ENCODE measurements at regions not wholly inside any gene's neighbourhood (a gene's known extent, or its start where the extent isn't known, plus 50 kb on each side); places are given as distances from the start of the nearest gene placed in this dataset.
A peak's percentile ranks its signal among the peaks of the same experiment; 100 is the strongest.
"Not testable (repeated sequence)": the region's sequence is repeated elsewhere in the genome, so short reads cannot be mapped to it uniquely, and the experiment has no call there.

GRCh38 chr6:125643967-125644661 is 105.3 kb upstream of the HEY2 start:
- peak; percentile 76 for ATAC-seq
- TF ChIP-seq L3MBTL2 (IDR thresholded peaks at IDR 0.05) (peak; percentile 81), HBP1 (CRISPR knock-in tag; IDR thresholded peaks at IDR 0.05) (0 out of 2 replicates have a peak, but pooled peaks have one; percentile 3), CXXC5 (CRISPR knock-in tag; IDR thresholded peaks at IDR 0.05) (peak; percentile 48), HMGN3 (IDR thresholded peaks at IDR 0.05; ENCODE audit: borderline replicate concordance, extremely low read depth, insufficient read length, low read depth, low read length) (peak; percentile 29), TOE1 (IDR thresholded peaks at IDR 0.05; ENCODE audit: borderline replicate concordance) (0 out of 2 replicates have a peak, but pooled peaks have one; percentile 29), MGA (IDR thresholded peaks at IDR 0.05) (peak; percentile 82), TAF9B (IDR thresholded peaks at IDR 0.05; ENCODE audit: partially characterized antibody) (peak; percentile 22), SUPT5H (IDR thresholded peaks at IDR 0.05) (0 out of 2 replicates have a peak, but pooled peaks have one; percentile 31)
- TF ChIP-seq TOE1 (CRISPR knock-in tag; IDR thresholded peaks at IDR 0.05; ENCODE audit: borderline replicate concordance, low read depth): not testable (repeated sequence)

More at GRCh38 chr6:125643967-125644661, 105.3 kb upstream of the HEY2 start:
- H3K27me3 ChIP-seq (ENCODE audit: control insufficient read depth in 2 of 2, insufficient read depth in 2 of 2, low read length in 2 of 2); H3K36me3 ChIP-seq (ENCODE audit: control insufficient read depth, insufficient read depth, low read length); in situ Hi-C loops (cut with MboI); FAIRE-seq; H3K9me3 ChIP-seq (replicated peaks; ENCODE audit: control insufficient read depth, insufficient read depth, low read depth, low read length); BruUV-seq (replicated peaks); CTCF ChIA-PET (ENCODE audit: low intra/inter-chr PET ratio); H3K9me1 ChIP-seq (ENCODE audit: control insufficient read depth, insufficient read depth, low read length); H3K4me1 ChIP-seq (replicated peaks in 1 of 2; ENCODE audit: control insufficient read depth in 2 of 2, insufficient read depth in 2 of 2, low read length in 2 of 2); H3K79me2 ChIP-seq (ENCODE audit: control insufficient read depth, insufficient read depth, low read length); H4K20me1 ChIP-seq (replicated peaks; ENCODE audit: control insufficient read depth, insufficient read depth, low read length): not testable (repeated sequence)
- H3K27ac ChIP-seq (ENCODE audit: extremely low read depth, low read depth, low read length): peak overlapping the region; percentile 52
- intact Hi-C loops (cut with micrococcal nuclease): loop anchor here (10.0 kb wide), 1 partner anchor 341 kb away; the partner anchor contains the start of gene TRMT11
- H3K9ac ChIP-seq (ENCODE audit: insufficient read depth in 1 of 2, low read depth in 2 of 2, low read length in 2 of 2): peak overlapping the region; percentile 69 to 89
- 2% methylated on average over 18 of the region's 27 CpGs for WGBS (ENCODE audit: insufficient coverage, low coverage, missing lambda C conversion rate)
- H3K4me3 ChIP-seq: peak overlapping the region; percentile 50
- POLR2A ChIA-PET: interaction anchor here (1.2 kb wide), 2 partner anchors 17 to 18 kb away, joined by 4 read pairs; no protein-coding TSS in a partner anchor
- peak overlapping the region; percentile 60 for H3K4me2 ChIP-seq (ENCODE audit: insufficient read depth, low read length)
- DNase-seq (ENCODE audit: extremely low read depth in 1 of 4, low spot score in 3 of 4): peak in 2 of 4 experiments; percentile 13 to 85
- H2AFZ ChIP-seq (ENCODE audit: low read depth, low read length): peak overlapping the region; percentile 90
